ENCODE measurements at regions not wholly inside any gene's neighbourhood (a gene's known extent, or its start where the extent isn't known, plus 50 kb on each side); places are given as distances from the start of the nearest gene placed in this dataset.
"Not testable (repeated sequence)": the region's sequence is repeated elsewhere in the genome, so short reads cannot be mapped to it uniquely, and the experiment has no call there.

GRCh38 chr21:22154579-22155274, 1156.5 kb downstream of the NCAM2 start:
- Histone ChIP-seq H3K4me1 (ENCODE audit: insufficient read depth, insufficient read length) (no peaks in the 10 kb centered on the region), H3K27me3 (ENCODE audit: insufficient read depth, insufficient read length) (no peaks in the 10 kb centered on the region), H3K9me3 (ENCODE audit: insufficient read depth, low read length) (peaks cover 2% of the 10 kb centered on the region; the same call in 1 of the 2 replicates), H3K4me3 (ENCODE audit: insufficient read length, low read depth) (no peak overlapping the region), H3K9ac (ENCODE audit: insufficient read length, low read depth) (no peak overlapping the region), H3K36me3 (ENCODE audit: insufficient read depth, insufficient read length, low read length) (peaks cover 10% of the 10 kb centered on the region)
- no peak for TF ChIP-seq ZNF274 (IDR thresholded peaks at IDR 0.05; ENCODE audit: low read depth, low read length)
- no peak for TF ChIP-seq YY1 (IDR thresholded peaks at IDR 0.05; ENCODE audit: insufficient read depth, insufficient read length)
- no peak for TF ChIP-seq SUZ12 (IDR thresholded peaks at IDR 0.05; ENCODE audit: extremely low read depth, insufficient read depth, insufficient read length)
- no peak for DNase-seq (ENCODE audit: low read depth, low spot score)

DNA sequence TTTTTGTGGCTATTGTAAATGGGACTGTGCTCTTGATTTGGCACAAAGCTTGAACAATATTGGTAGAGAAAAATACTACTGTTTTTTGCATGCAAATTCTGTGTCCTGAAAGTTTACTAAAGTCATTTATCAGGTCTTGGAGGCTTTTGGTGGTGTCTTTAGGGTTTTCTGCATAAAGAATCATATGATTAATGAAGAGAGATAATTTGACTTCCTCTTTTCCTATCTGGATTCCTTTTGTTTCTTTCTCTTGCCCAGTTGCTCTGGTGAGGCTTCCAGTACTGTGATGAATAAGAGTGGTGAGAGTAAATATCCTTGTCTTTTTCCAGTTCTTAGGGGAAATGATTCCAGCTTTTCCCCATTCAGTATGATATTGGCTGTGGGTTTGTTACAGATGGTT, 1166.7 kb downstream of the NCAM2 start:
- no peak overlapping the region for H3K9ac ChIP-seq (ENCODE audit: insufficient read length, low read depth)
- H3K27me3 ChIP-seq (ENCODE audit: insufficient read depth, insufficient read length): no peaks in the 10 kb centered on the region
- TF ChIP-seq YY1 (IDR thresholded peaks at IDR 0.05; ENCODE audit: insufficient read depth, insufficient read length) (no peak), SUZ12 (IDR thresholded peaks at IDR 0.05; ENCODE audit: extremely low read depth, insufficient read depth, insufficient read length) (no peak), ZNF274 (IDR thresholded peaks at IDR 0.05; ENCODE audit: low read depth, low read length) (no peak)
- H3K9me3 ChIP-seq (ENCODE audit: insufficient read depth, low read length): peaks cover 13% of the 10 kb centered on the region; the same call in 1 of the 2 replicates
- no peak for DNase-seq (ENCODE audit: low read depth, low spot score)
- H3K36me3 ChIP-seq (ENCODE audit: insufficient read depth, insufficient read length, low read length): peaks cover 2% of the 10 kb centered on the region
- H3K4me1 ChIP-seq (ENCODE audit: insufficient read depth, insufficient read length): no peaks in the 10 kb centered on the region
- H3K4me3 ChIP-seq (ENCODE audit: insufficient read length, low read depth): no peak overlapping the region

DNA sequence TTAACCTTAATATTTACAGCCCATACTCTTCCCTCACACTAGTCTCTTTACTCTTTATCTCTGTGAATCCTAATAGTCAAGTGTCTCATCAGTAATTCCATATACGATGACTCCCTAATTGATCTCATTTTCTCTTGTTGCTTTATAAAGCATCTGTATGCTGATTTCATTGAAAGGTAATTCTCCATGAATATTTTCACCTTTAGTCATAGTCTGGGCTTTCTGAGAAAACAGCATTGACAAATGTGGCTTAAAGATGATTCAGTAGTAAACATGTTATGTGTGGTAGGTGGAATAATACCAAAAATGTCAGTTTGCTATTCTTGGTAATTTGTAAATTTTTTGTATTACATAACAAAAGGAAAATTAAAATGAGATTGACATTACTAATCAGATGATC, 1176.5 kb downstream of the NCAM2 start:
- H3K36me3 ChIP-seq (ENCODE audit: insufficient read depth, insufficient read length, low read length): peaks cover 16% of the 10 kb centered on the region
- DNase-seq (ENCODE audit: low read depth, low spot score): no peak

DNA sequence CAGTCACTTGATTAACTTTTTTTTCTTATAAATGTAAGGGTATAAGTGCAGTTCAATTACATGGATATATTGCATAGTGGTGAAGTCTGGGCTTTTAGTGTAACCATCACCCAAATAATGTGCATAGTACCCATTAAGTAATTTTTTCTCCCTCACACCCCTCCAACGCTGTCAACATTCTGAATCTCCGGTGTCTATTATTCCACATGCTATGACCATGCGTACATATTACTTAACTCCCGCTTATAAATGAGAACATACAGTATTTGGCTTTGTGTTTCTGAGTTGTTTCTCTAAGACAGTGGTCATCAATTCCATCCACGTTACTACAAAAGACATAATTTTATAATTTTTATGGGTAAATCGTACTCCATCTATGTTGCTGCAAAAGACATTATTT, 1191.1 kb downstream of the NCAM2 start:
- Histone ChIP-seq H3K4me3 (ENCODE audit: insufficient read length, low read depth) (peak overlapping the region; percentile 49), H3K27me3 (ENCODE audit: insufficient read depth, insufficient read length) (no peaks in the 10 kb centered on the region), H3K4me1 (ENCODE audit: insufficient read depth, insufficient read length) (no peaks in the 10 kb centered on the region), H3K36me3 (ENCODE audit: insufficient read depth, insufficient read length, low read length) (peaks cover 7% of the 10 kb centered on the region), H3K9me3 (ENCODE audit: insufficient read depth, low read length) (no peaks in the 10 kb centered on the region), H3K9ac (ENCODE audit: insufficient read length, low read depth) (no peak overlapping the region)
- TF ChIP-seq YY1 (IDR thresholded peaks at IDR 0.05; ENCODE audit: insufficient read depth, insufficient read length) (no peak), ZNF274 (IDR thresholded peaks at IDR 0.05; ENCODE audit: low read depth, low read length) (no peak), SUZ12 (IDR thresholded peaks at IDR 0.05; ENCODE audit: extremely low read depth, insufficient read depth, insufficient read length) (no peak)
- no peak for DNase-seq (ENCODE audit: low read depth, low spot score)

More for the DNA sequence above, 1176.5 kb downstream of the NCAM2 start:
- no peaks in the 10 kb centered on the region for H3K4me1 ChIP-seq (ENCODE audit: insufficient read depth, insufficient read length)
- peaks cover 28% of the 10 kb centered on the region for H3K9me3 ChIP-seq (ENCODE audit: insufficient read depth, low read length)
- no peak overlapping the region for H3K9ac ChIP-seq (ENCODE audit: insufficient read length, low read depth)
- no peak for TF ChIP-seq ZNF274 (IDR thresholded peaks at IDR 0.05; ENCODE audit: low read depth, low read length)
- TF ChIP-seq YY1 (IDR thresholded peaks at IDR 0.05; ENCODE audit: insufficient read depth, insufficient read length): no peak
- TF ChIP-seq SUZ12 (IDR thresholded peaks at IDR 0.05; ENCODE audit: extremely low read depth, insufficient read depth, insufficient read length): no peak
- H3K27me3 ChIP-seq (ENCODE audit: insufficient read depth, insufficient read length): no peaks in the 10 kb centered on the region
- H3K4me3 ChIP-seq (ENCODE audit: insufficient read length, low read depth): no peak overlapping the region

GRCh38 chr21:22191581-22191980, 1193.4 kb downstream of the NCAM2 start:
- no peak for DNase-seq (ENCODE audit: low read depth, low spot score)
- Histone ChIP-seq H3K27me3 (ENCODE audit: insufficient read depth, insufficient read length) (no peaks in the 10 kb centered on the region), H3K9me3 (ENCODE audit: insufficient read depth, low read length) (no peaks in the 10 kb centered on the region), H3K4me3 (ENCODE audit: insufficient read length, low read depth) (no peak overlapping the region), H3K9ac (ENCODE audit: insufficient read length, low read depth) (no peak overlapping the region), H3K4me1 (ENCODE audit: insufficient read depth, insufficient read length) (no peaks in the 10 kb centered on the region), H3K36me3 (ENCODE audit: insufficient read depth, insufficient read length, low read length) (no peaks in the 10 kb centered on the region)
- TF ChIP-seq ZNF274 (IDR thresholded peaks at IDR 0.05; ENCODE audit: low read depth, low read length) (no peak), SUZ12 (IDR thresholded peaks at IDR 0.05; ENCODE audit: extremely low read depth, insufficient read depth, insufficient read length) (no peak), YY1 (IDR thresholded peaks at IDR 0.05; ENCODE audit: insufficient read depth, insufficient read length) (no peak)

DNA sequence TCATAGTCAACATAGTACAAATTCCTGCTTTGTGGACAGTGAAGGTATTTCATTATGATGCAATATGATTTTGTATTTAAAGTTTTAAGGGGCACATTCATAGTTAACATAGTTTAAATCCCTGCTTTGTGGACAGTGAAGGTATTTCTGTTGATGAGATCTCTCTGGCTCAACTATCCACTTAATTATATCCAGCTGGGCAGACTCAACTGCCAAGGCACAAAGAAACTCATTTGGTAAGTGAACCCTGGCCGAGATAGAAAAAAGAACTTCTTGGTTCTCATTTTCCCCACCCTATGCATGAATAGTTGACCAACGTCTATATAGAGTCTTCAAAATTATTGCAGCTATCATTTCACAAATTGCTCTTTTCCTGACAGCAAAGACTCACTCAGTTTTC, 1194.6 kb downstream of the NCAM2 start:
- Histone ChIP-seq H3K4me3 (ENCODE audit: insufficient read length, low read depth) (no peak overlapping the region), H3K27me3 (ENCODE audit: insufficient read depth, insufficient read length) (no peaks in the 10 kb centered on the region), H3K9ac (ENCODE audit: insufficient read length, low read depth) (no peak overlapping the region), H3K36me3 (ENCODE audit: insufficient read depth, insufficient read length, low read length) (no peaks in the 10 kb centered on the region), H3K9me3 (ENCODE audit: insufficient read depth, low read length) (no peaks in the 10 kb centered on the region), H3K4me1 (ENCODE audit: insufficient read depth, insufficient read length) (no peaks in the 10 kb centered on the region)
- no peak for DNase-seq (ENCODE audit: low read depth, low spot score)
- TF ChIP-seq ZNF274 (IDR thresholded peaks at IDR 0.05; ENCODE audit: low read depth, low read length): no peak
- no peak for TF ChIP-seq YY1 (IDR thresholded peaks at IDR 0.05; ENCODE audit: insufficient read depth, insufficient read length)
- TF ChIP-seq SUZ12 (IDR thresholded peaks at IDR 0.05; ENCODE audit: extremely low read depth, insufficient read depth, insufficient read length): no peak

GRCh38 chr21:22194986-22195385, 1196.8 kb downstream of the NCAM2 start:
- H3K36me3 ChIP-seq (ENCODE audit: insufficient read depth, insufficient read length, low read length); H3K4me1 ChIP-seq (ENCODE audit: insufficient read depth, insufficient read length); DNase-seq (ENCODE audit: low read depth, low spot score); H3K4me3 ChIP-seq (ENCODE audit: insufficient read length, low read depth); H3K27me3 ChIP-seq (ENCODE audit: insufficient read depth, insufficient read length); H3K9ac ChIP-seq (ENCODE audit: insufficient read length, low read depth); H3K9me3 ChIP-seq (ENCODE audit: insufficient read depth, low read length): not testable (repeated sequence)

Measured in NT2/D1 (cell line).